Amniotic stem cell (primary cell): ENCODE measurements at regions not wholly inside any gene's neighbourhood (a gene's known extent, or its start where the extent isn't known, plus 50 kb on each side); places are given as distances from the start of the nearest gene placed in this dataset.
A peak's percentile ranks its signal among the peaks of the same experiment; 100 is the strongest.
"Not testable (repeated sequence)": the region's sequence is repeated elsewhere in the genome, so short reads cannot be mapped to it uniquely, and the experiment has no call there.

Source experiments
- DNase-seq: peaks from one replicate; lab custom pipeline; 2025; lab: John Stamatoyannopoulos, UW

DNA sequence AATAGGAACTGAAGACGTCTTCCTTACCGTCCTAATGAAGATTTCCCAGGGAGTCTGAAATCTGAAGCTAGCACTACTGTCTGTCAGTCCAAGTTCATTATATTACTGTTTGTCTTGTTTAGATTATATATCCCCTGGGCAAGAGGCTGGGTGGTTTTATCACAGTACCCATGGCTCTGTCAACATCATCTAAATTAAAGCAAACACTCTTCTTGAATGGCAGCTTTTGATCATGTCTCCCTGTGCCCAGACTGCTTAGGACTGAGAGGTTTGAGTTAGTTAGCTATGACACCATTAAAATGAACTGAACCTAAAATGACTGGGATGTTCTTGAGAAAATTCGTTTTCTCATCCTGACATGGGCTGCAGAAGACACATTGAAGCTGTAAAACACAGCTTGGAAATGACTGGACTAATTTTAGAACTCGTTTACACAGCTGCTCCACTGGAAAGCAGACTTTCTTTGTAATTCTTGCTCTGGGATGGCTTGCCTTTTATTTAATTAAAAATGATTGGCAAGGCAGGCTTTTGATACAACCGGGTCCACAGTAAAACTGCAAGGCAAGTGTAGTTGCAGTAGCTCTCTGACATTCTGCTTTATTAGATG is 243.5 kb downstream of the MFSD1 start:
- no peak for DNase-seq

DNA sequence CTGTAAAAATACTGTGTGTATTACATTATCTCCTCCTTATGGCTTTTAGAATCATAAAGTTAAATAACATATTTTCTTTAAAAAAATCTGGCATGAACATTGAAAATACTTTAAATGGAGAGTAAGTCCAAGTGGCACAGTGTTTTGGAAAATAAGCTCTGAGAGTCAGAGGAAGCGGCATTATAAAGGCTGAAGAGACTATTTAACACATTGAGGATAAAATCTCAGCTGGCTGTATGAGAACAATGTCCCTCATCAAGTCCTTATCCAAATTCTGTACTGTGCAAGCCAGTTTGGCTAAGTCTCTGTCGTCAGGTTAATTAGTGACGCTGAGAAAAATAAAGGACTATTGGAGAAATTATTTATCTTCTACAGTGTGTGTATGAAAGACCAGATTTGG is 245.5 kb downstream of the MFSD1 start:
- DNase-seq: no peak

DNA sequence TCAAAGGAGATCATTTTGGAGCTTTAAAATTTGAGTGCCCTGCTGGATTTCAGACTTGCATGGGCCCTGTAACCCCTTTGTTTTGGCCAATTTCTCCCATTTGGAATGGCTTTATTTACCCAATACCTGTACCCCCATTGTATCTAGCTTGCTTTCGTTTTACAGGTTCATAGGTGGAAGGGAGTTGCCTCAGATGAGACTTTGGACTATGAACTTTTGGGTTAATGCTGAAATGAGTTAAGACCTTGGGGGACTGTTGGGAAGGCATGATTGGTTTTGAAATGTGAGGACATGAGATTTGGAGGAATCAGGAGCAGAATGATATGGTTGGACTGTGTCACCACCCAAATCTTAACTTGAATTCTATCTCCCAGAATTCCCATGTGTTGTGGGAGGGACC is 250.6 kb downstream of the MFSD1 start:
- not testable (repeated sequence) for DNase-seq

DNA sequence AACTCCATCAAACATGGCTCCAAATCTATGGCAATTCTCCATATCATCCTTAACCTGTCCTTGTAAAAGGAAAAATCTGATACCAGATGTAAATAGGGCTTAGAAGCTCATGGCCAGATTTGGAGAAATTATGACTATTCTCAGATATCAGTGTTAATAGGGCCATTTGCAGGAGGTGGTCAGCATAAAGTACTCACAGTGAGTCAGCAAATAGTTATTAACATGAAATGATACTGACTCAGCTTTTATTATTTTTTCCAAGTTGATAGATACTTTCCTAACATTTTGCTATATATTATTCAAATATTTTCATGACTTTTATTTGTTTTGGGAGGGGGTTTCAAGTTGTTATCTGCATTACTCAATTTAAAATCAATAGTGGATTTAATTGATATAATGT is 255.8 kb downstream of the MFSD1 start:
- no peak for DNase-seq

DNA sequence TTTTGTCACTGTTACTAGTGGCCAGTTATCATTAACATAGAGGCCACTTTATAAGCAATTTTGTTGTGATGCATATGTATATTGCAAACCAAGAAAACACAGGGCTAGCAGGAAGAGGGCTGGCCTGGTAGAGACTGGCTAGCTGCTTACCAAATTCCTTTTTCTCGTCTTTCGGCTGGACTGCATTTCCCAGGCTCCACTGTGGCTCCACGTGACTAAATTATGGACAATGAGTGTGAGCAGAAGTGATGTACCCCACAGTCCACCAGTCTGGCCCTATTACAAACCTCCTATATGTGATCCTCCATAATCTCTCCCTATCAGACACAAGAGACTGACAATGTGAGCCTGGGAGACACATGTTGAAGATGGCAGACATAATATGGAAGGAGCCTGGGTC is 257.0 kb downstream of the MFSD1 start:
- no peak for DNase-seq

DNA sequence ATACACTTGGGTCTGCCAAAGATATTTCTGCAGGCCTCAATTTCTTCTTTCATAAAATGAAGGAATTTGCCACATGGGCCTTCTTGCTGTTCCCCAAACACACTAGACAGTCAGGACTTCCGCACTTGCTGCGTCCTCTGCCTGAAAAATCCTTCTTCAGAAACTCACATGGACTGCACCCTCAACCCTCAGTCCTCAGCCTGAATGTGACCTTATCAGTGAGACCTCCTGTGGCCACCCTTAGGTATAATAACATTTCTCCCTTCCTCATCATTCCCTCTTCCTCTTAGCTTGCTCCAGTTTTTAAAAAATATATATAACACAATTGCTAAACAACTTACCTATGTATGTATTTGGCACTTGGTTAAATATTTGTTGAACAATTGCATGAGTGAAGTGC is 257.5 kb downstream of the MFSD1 start:
- DNase-seq: no peak

DNA sequence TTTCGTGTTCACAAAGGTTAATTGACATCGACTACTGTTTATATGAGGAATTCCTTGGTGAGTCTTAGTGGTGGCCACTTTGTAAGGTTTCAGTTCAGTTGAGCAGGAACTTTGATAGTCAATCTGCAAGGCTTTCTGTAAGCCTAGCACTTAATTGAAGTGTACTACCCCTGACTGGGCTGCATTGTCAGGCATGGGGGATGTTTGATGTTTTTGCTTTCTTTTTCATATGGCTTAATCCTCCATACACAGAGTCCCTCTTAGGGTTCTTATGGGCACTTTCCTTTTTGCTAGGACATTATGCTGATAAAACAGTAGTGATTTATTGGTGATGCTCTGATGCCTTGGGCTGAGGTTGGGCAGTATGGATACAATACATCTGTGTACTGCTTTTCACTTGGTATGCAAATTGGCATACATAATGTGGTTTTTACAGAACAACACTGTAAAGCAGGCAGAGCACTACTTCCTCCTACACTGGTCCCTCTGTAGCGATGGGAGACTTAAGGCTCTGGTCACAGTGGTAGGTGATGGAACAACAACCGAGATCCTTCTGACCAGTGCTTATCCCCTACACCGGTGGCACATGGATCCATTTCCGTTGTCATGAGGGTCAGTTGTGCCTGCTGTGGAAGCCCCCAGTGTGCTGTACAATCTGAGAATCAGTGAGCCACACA is 261.0 kb downstream of the MFSD1 start:
- no peak for DNase-seq

DNA sequence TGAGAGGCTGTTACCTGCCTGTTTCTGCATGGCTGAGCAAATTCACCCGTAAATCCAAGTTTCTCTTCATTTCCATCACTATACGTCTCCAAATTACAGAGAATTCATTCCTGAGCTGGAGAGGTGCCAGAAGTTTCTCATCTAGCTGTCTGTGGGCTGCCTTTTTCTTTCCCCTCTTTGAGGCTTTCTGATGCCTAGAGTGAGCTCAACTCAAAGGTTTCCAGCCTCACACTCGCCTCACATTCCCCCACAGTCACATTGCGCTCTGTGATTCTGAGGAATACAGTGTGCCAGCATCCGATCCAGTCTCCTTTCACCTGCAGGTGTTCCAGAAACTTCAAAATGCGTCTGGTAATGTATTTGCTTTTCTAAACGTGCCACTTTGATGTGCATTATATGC is 267.2 kb downstream of the MFSD1 start, which contains the start of gene IQCJ:
TSS of gene IQCJ (plus strand) at position 229 of the 400 bp plus-strand sequence.
- no peak for DNase-seq

DNA sequence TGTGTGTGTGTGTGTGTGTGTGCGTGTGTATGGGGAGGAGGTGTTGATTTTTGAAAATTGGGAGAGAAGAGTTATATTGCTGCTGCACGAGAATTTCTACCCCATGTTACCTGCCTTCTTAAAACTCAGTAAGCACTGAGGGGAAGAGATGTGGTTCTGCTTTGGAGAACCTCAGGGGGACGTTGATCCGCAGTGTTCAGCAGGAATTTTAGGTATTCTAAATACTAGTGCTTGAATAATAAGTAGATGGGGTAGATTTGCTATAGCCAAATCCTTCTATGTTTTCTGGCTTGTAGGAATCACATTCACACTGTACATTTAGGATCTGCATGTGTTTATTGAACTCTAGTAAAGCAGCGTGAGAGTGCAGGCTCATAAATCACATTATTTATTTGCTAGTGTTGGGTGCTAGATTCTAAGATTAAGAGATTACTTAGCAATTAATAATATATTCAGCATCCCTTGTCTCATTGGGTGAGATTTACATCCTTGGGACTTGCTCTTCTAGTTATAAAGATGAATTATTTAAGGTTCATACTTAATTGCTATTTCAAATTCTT is 268.1 kb downstream of the MFSD1 start:
- no peak for DNase-seq

DNA sequence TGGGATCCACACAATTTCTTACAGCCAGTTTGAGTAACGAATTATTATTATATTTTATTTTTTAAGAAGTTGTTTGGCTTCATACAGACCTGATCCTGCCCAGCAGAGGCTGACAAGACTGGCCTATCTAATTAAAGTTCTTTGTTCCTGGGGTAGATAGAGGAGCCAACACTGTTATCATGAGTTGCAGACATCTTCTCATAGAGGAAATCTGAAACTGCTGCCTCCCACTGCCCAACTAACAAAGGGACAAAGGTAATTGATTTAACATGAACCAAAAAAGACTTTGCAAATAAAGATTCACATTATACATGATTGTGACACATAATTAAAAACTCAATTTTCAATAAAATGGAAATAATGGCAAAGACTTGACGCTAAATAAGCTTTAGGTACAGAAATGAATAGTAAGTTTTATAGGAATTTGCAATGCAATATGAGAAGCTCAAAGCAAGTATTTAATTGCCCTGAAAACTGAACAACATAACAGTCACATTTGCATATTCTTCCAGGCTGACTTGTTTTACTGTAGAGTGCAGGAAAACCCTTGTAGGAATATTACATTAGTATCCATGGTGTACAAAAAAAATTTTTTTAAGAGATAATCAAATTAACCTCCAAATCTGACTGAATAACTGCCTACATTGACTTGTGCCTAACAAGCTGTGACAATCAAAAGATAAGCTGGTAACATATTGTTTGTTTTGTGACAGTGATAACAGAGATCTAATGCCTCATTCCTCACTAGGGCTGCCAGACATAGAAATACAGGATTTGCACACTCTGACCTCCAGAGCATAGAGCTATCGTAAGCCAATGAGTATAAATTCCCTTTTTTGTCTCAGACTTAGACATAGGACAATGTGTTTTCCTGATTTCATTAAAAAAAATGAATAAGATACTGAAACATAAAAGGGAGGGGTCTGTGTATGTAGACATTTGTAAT is 273.2 kb downstream of the MFSD1 start:
- no peak for DNase-seq

DNA sequence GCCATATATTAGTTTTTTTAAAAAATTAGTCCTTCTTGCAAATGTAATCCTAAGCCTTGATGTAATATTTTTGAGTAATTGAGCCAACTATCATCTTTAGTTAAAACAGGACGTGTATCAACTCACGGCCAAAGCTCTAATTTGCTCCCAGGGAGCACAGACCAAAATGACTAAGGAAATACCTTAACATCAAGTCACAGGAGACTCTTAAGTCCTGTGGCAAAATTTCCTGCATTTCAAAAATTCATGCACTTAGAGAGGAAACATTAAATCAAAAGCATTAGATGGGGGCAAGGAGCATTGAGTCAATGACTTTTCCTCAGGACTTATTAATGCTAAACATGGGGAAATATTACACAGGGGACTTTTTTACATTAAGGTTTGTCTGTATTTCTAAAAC is 276.0 kb downstream of the MFSD1 start:
- peak; percentile 64 for DNase-seq

DNA sequence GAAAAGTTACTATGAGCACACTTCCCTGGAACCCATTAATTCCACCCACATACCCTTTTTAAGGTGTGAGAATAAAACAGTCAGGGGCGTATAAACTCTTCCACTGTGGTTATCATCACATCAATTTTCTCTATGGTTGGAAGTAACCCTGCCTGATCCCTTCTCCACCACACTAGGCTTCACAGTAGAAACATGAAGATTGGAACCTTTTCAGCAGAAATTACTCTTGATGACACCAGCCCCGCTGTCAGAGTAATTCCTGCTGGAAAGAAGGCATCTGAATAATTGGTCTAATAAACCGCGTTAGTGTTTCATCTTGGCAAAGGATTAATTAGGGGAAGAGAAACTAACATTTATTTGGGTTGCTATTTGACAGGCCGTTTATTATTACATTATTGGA is 278.4 kb downstream of the MFSD1 start:
- DNase-seq: no peak

DNA sequence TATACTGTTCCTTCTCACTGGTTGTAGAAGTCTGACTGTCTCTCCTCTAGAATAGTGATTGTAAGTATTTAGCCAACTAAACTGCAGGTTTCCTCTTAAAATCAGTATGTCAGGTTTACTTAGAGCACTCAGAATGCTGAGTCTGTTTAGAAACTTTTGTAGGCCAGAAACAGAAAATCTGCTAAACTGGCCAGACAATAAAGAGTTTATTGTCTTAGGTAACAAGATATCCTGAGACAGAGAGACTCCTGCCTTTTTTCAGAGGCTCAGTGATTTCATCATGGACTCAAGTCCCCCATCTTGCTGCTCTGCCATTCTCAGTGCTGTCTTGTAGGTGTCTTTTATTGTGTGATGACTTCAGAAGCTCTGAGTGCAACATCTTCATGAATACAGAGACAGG is 279.0 kb downstream of the MFSD1 start:
- no peak for DNase-seq

DNA sequence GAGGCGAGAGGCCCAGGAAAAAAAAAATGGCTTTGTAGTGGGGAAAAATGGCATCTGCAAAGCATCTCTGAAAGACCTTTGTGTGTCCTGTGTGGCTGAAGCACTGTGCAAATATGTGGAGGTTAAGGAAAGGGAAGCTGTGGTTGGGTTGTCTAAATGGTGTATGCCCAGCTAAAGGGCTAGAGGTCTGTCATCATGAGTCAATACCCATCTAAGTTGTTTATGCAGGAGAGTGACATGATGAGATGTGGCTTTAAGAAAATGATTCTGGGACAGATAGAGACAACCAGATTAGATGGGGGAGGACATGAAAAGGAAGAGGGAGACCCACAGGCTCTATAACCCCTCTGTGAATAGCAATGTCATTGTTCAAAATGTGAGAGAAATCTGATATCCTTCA is 280.7 kb downstream of the MFSD1 start:
- DNase-seq: no peak

DNA sequence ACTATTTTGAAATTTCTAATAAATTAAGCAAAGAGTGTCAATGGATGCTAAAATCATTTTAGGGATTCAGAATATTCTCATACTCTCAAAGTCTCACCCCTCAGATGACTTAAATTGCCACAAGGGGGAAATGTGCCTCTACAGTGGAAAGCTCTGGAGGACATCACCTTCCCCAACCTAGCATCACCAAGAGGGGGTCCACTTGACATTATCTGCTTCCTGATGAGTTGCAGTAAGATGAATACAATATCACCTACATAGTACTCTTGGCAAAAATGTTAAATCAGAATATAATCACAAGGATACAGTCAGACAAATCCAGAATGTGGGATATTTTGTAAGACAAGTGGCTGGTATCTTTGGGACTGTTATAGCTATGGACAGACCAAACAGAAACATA is 290.1 kb downstream of the MFSD1 start:
- no peak for DNase-seq

DNA sequence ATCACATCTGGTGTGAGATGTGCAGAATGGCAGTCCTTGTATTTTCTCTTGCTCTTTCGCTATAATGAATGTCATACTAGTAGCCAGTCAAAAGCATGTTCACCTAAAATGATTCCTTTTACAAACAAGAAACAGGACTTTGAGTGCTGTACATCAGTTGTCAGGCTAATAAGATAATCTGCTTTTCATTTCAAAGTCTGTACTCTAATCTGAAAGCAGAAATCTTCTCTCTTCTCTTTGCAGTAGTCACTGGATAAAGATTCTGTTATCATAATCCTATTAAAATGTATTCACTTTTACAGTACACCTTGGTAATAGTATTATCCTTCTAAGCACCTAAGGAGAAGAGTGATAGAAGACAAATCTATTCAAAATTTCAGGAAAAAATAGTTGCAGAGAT is 300.1 kb downstream of the MFSD1 start:
- DNase-seq: no peak

DNA sequence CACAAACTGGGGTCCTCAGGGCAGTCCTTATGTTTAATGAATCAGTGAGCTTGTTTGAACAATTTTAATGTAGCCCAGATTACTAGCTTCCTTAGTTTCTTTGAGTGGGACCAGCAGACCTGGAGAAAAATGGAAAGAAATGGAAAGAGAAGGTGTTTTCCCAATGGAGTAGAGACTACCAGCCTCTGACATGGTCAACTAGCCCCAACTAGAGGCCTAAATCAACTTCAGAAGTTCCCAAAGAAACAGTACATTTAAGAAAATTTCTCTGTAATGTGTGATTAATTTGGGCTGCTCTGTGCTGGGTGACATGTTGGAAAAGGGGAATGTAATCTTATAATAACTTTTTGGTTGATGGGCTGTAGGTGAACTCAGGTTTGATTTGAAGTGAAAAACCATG is 310.9 kb downstream of the MFSD1 start:
- DNase-seq: no peak

DNA sequence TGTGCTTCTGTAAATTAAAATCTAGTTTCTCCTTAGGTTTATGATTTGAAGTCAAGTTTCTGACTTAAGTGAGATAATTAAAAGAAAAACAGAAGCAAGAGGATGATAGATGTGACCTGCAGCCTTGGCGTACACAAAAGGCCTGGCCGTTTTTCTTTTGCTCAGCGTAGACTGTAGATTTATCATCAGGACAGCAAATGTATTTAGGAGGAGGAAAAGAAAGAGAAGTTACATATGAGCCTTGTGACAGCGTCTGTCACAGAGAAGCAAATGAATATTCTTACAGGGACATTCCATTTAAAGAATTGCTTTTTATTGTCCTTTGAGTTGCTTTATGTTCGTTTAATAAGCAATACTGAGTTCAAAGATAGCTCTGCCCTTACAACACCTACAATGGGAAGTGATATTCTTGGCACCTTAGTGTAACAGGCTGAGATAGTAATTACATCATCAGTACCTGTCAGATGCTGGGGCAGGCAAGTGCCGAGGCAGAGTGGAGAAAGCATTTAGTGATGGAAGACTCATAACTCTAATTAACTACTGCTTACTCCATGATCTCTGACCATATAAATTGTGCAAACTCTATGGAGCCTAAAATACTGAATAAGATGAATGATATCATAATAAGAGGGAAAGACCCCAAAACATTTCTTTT is 311.5 kb downstream of the MFSD1 start:
- no peak for DNase-seq

DNA sequence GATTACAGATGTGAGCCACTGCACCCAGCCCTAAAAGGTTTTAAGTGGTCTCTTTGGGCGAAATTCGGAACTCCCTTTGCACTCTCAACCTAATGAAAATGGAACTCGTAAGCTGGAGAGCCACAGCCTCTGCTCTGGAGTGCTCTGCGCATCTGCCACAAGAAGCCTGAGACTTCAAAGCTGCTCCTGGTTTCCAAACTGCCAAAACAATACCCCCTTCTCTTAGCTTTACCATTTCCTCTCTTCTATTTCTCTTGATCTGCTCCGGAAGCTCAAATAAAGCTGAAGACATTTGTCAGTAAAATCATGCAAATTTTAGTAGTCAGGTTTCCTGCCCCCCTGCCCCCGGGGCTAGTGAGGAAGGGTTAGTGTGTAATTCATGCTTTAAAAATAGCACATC is 312.7 kb downstream of the MFSD1 start:
- DNase-seq: no peak

DNA sequence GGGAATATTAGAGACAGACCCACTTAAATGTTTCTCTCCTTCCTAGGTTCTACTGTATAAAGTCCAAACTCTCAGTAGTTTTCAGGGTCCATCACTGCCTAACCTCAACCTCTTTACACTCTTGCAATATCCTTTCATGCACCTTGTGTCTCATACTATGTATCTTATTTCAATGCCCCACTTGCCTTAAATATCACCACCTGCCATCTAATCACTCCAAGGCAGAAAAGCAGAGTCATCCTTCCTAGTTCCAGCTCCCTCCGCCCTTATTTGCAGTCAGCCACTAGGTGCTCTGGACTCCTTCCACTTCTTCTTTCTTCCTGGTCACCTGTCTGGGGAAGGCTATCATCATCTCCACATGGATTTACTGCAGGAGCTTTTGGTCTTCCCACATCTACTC is 322.0 kb downstream of the MFSD1 start:
- DNase-seq: no peak

DNA sequence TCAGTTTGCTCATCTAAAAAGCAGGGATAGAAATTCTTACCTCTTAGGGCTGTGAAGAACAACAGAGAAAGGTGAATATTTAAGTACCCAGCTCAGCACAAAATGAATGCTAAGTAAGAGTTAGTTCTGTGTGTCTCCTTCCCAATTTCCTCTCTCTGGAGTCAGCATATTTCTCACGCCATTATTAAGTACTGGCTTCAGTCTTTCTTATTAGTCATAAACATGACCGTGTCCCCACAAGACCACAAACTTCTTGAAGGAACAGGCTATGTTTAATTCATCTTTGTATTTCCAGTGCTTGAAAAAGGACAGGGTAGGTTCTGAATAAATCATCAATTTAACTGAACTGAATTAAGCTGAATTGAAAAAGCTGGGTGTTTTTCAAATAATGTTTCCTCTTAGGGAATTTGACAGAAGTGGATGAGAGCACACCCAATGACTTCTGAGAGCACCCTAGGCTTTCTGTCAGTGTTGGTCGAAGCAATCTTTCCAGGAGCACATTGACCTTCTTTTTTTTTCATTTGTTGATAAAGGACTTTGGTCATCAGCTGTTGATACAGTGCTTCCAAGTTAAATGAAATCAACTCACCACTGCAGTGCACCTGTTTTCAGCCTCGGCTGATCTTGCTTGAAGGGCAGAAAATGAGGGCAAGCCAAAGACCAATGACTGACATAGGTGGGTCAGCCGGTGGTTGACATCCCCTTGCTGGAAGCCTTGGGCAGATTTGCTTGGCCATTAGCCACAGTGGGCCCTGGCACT is 324.6 kb downstream of the MFSD1 start:
- DNase-seq: no peak
